SHP77 treated with DMSO at 0.1 percent for 48 hours (cell line): ENCODE measurements at regions not wholly inside any gene's neighbourhood (a gene's known extent, or its start where the extent isn't known, plus 50 kb on each side); places are given as distances from the start of the nearest gene placed in this dataset.

Experiments
- DNase-seq: peaks from one replicate; lab custom pipeline; 2025; lab: John Stamatoyannopoulos, UW

- no peak for DNase-seq
Observed at GRCh38 chr5:1706021-1706420, 93.6 kb downstream of the MRPL36 start.

- no peak for DNase-seq
Observed at GRCh38 chr5:1704676-1705075, 95.0 kb downstream of the MRPL36 start.

GRCh38 chr5:1704266-1704665 lies 95.4 kb downstream of the MRPL36 start:
- DNase-seq, result no peak

- DNase-seq, result no peak
Observed at GRCh38 chr5:1703352-1704050, 96.1 kb downstream of the MRPL36 start.

GRCh38 chr5:1702318-1702717 lies 97.3 kb downstream of the MRPL36 start:
- DNase-seq, result no peak

GRCh38 chr5:1701884-1702283 lies 97.8 kb downstream of the MRPL36 start:
- DNase-seq, result no peak

- no peak for DNase-seq
Observed at GRCh38 chr5:1701216-1701864, 98.3 kb downstream of the MRPL36 start.

- no peak for DNase-seq
Observed at GRCh38 chr5:1699394-1699793, 100.2 kb downstream of the MRPL36 start.

- DNase-seq, result no peak
Observed at GRCh38 chr5:1698589-1699316, 100.9 kb downstream of the MRPL36 start.

- no peak for DNase-seq
Observed at GRCh38 chr5:1692381-1692780, 107.3 kb downstream of the MRPL36 start.

GRCh38 chr5:1687301-1687970 lies 112.2 kb downstream of the MRPL36 start:
- no peak for DNase-seq

- no peak for DNase-seq
Observed at GRCh38 chr5:1686016-1686802, 113.4 kb downstream of the MRPL36 start.

GRCh38 chr5:1685066-1685465 lies 114.6 kb downstream of the MRPL36 start:
- DNase-seq, result no peak

- DNase-seq, result no peak
Observed at GRCh38 chr5:1681955-1682354, 117.7 kb downstream of the MRPL36 start.

GRCh38 chr5:1673042-1673677 lies 126.5 kb downstream of the MRPL36 start:
- DNase-seq, result peak; percentile 26

- DNase-seq, result no peak
Observed at GRCh38 chr5:1672396-1672795, 127.2 kb downstream of the MRPL36 start.

GRCh38 chr5:1671351-1671750 lies 128.3 kb downstream of the MRPL36 start:
- DNase-seq, result no peak

GRCh38 chr5:1670351-1670750 lies 129.3 kb downstream of the MRPL36 start:
- no peak for DNase-seq

GRCh38 chr5:1669276-1670155 lies 130.1 kb downstream of the MRPL36 start:
- DNase-seq, result no peak

- DNase-seq, result no peak
Observed at GRCh38 chr5:1668141-1668721, 131.4 kb downstream of the MRPL36 start.
